COR-L47 (cell line): ENCODE measurements at regions not wholly inside any gene's neighbourhood (a gene's known extent, or its start where the extent isn't known, plus 50 kb on each side); places are given as distances from the start of the nearest gene placed in this dataset.
"Not testable (repeated sequence)": the region's sequence is repeated elsewhere in the genome, so short reads cannot be mapped to it uniquely, and the experiment has no call there.

Experiments
- DNase-seq: peaks from one replicate; lab custom pipeline; 2025; lab: John Stamatoyannopoulos, UW

- DNase-seq, result no peak
These were observed 637.2 kb downstream of the ETS1 start for GRCh38 chr11:127950162-127950561.

- DNase-seq, result no peak
These were observed 643.6 kb downstream of the ETS1 start for GRCh38 chr11:127943763-127944162.

GRCh38 chr11:127943152-127943551 is 644.2 kb downstream of the ETS1 start:
- no peak for DNase-seq

GRCh38 chr11:127941554-127941953 is 645.8 kb downstream of the ETS1 start:
- not testable (repeated sequence) for DNase-seq

GRCh38 chr11:127939000-127939399 is 648.4 kb downstream of the ETS1 start:
- DNase-seq, result no peak

GRCh38 chr11:127935081-127935480 is 652.3 kb downstream of the ETS1 start:
- no peak for DNase-seq

- DNase-seq, result not testable (repeated sequence)
These were observed 653.4 kb downstream of the ETS1 start for GRCh38 chr11:127933961-127934360.

GRCh38 chr11:127931803-127932202 is 655.6 kb downstream of the ETS1 start:
- no peak for DNase-seq

- peak; percentile 64 for DNase-seq
These were observed 660.6 kb downstream of the ETS1 start for GRCh38 chr11:127926721-127927120.

GRCh38 chr11:127925475-127925874 is 661.9 kb downstream of the ETS1 start:
- DNase-seq, result peak; percentile 12

- no peak for DNase-seq
These were observed 668.0 kb downstream of the ETS1 start for GRCh38 chr11:127919206-127920000.

- DNase-seq, result no peak
These were observed 685.0 kb downstream of the ETS1 start for GRCh38 chr11:127902382-127902781.

- no peak for DNase-seq
These were observed 688.7 kb downstream of the ETS1 start for GRCh38 chr11:127898422-127899365.

- no peak for DNase-seq
These were observed 691.6 kb downstream of the ETS1 start for GRCh38 chr11:127895776-127896175.

GRCh38 chr11:127894316-127894715 is 693.0 kb downstream of the ETS1 start:
- no peak for DNase-seq

- DNase-seq, result no peak
These were observed 697.2 kb downstream of the ETS1 start for GRCh38 chr11:127890030-127890615.

GRCh38 chr11:127888386-127888785 is 699.0 kb downstream of the ETS1 start:
- no peak for DNase-seq

- no peak for DNase-seq
These were observed 712.2 kb downstream of the ETS1 start for GRCh38 chr11:127875131-127875530.

GRCh38 chr11:127873478-127873877 is 713.9 kb downstream of the ETS1 start:
- DNase-seq, result no peak

GRCh38 chr11:127866109-127866508 is 721.2 kb downstream of the ETS1 start:
- no peak for DNase-seq

GRCh38 chr11:127864861-127865260 is 722.5 kb downstream of the ETS1 start:
- no peak for DNase-seq

GRCh38 chr11:127862406-127862805 is 725.0 kb downstream of the ETS1 start:
- no peak for DNase-seq

- no peak for DNase-seq
These were observed 727.4 kb downstream of the ETS1 start for GRCh38 chr11:127859941-127860354.
